ENCODE measurements at regions not wholly inside any gene's neighbourhood (a gene's known extent, or its start where the extent isn't known, plus 50 kb on each side); places are given as distances from the start of the nearest gene placed in this dataset.
"Not testable (repeated sequence)": the region's sequence is repeated elsewhere in the genome, so short reads cannot be mapped to it uniquely, and the experiment has no call there.

GRCh38 chr17:20930081-20930760 is 112.6 kb downstream of the USP22 start:
- BruUV-seq (replicated peaks), result no TSS peak
- FAIRE-seq (no peak), DNase-seq (ENCODE audit: extremely low read depth in 1 of 4, low spot score in 3 of 4) (no peak), ATAC-seq (no peak)
- Histone ChIP-seq H3K27me3 (ENCODE audit: control insufficient read depth in 2 of 2, insufficient read depth in 2 of 2, low read length in 2 of 2) (no peaks in the 10 kb centered on the region), H3K9me3 (replicated peaks; ENCODE audit: control insufficient read depth, insufficient read depth, low read depth, low read length) (no peaks in the 10 kb centered on the region), H2AFZ (ENCODE audit: low read depth, low read length) (no peak overlapping the region), H3K4me2 (ENCODE audit: insufficient read depth, low read length) (no peak overlapping the region), H3K4me3 (no peak overlapping the region), H3K9me1 (ENCODE audit: control insufficient read depth, insufficient read depth, low read length) (no peaks in the 10 kb centered on the region), H3K27ac (ENCODE audit: extremely low read depth, low read depth, low read length) (no peak overlapping the region), H3K79me2 (ENCODE audit: control insufficient read depth, insufficient read depth, low read length) (peaks cover 5% of the 10 kb centered on the region; the same call in 1 of the 3 replicates), H4K20me1 (replicated peaks; ENCODE audit: control insufficient read depth, insufficient read depth, low read length) (no peaks in the 10 kb centered on the region), H3K9ac (ENCODE audit: insufficient read depth in 1 of 2, low read depth in 2 of 2, low read length in 2 of 2) (no peak overlapping the region), H3K36me3 (ENCODE audit: control insufficient read depth, insufficient read depth, low read length) (peaks cover 20% of the 10 kb centered on the region; the same call in 1 of the 3 replicates), H3K4me1 (replicated peaks in 1 of 2; ENCODE audit: control insufficient read depth in 2 of 2, insufficient read depth in 2 of 2, low read length in 2 of 2) (peaks cover 0 to 5% of the 10 kb centered on the region in 2 experiments; a peak in 2 of 5 replicates)
- intact Hi-C loops (cut with micrococcal nuclease) (no loop called here), in situ Hi-C loops (cut with MboI) (no loop called here)
- ChIA-PET CTCF (ENCODE audit: low intra/inter-chr PET ratio) (no interaction called here), POLR2A (no interaction called here)
- TF ChIP-seq ZBTB12 (CRISPR knock-in tag; IDR thresholded peaks at IDR 0.05), result no peak
- no peak for TF ChIP-seq KDM1A (IDR thresholded peaks at IDR 0.05)
- TF ChIP-seq EP300 (IDR thresholded peaks at IDR 0.05; ENCODE audit: low read length), result no peak
- TF ChIP-seq ZNF316 (IDR thresholded peaks at IDR 0.05), result peak; percentile 15; the same call in 1 of the 2 replicates
- 46% methylated on average over 5 of the region's 5 CpGs for WGBS (ENCODE audit: insufficient coverage, low coverage, missing lambda C conversion rate)

- BruUV-seq (replicated peaks); H2AFZ ChIP-seq (ENCODE audit: low read depth, low read length); DNase-seq (ENCODE audit: extremely low read depth in 1 of 4, low spot score in 3 of 4); H3K79me2 ChIP-seq (ENCODE audit: control insufficient read depth, insufficient read depth, low read length); H3K27ac ChIP-seq (ENCODE audit: extremely low read depth, low read depth, low read length); H3K27me3 ChIP-seq (ENCODE audit: control insufficient read depth in 2 of 2, insufficient read depth in 2 of 2, low read length in 2 of 2); CTCF ChIA-PET (ENCODE audit: low intra/inter-chr PET ratio); H3K4me1 ChIP-seq (replicated peaks in 1 of 2; ENCODE audit: control insufficient read depth in 2 of 2, insufficient read depth in 2 of 2, low read length in 2 of 2); H3K4me3 ChIP-seq; POLR2A ChIA-PET; H4K20me1 ChIP-seq (replicated peaks; ENCODE audit: control insufficient read depth, insufficient read depth, low read length); H3K9me3 ChIP-seq (replicated peaks; ENCODE audit: control insufficient read depth, insufficient read depth, low read depth, low read length); intact Hi-C loops (cut with micrococcal nuclease); FAIRE-seq; H3K9ac ChIP-seq (ENCODE audit: insufficient read depth in 1 of 2, low read depth in 2 of 2, low read length in 2 of 2); in situ Hi-C loops (cut with MboI); ATAC-seq; H3K4me2 ChIP-seq (ENCODE audit: insufficient read depth, low read length); H3K9me1 ChIP-seq (ENCODE audit: control insufficient read depth, insufficient read depth, low read length): not testable (repeated sequence)
- 85% methylated on average over 2 of the region's 3 CpGs for WGBS (ENCODE audit: insufficient coverage, low coverage, missing lambda C conversion rate)
- peaks cover 17% of the 10 kb centered on the region; the same call in 1 of the 3 replicates for H3K36me3 ChIP-seq (ENCODE audit: control insufficient read depth, insufficient read depth, low read length)
Observed at GRCh38 chr17:20933040-20933439, 109.8 kb downstream of the USP22 start.
